ENCODE measurements at regions not wholly inside any gene's neighbourhood (a gene's known extent, or its start where the extent isn't known, plus 50 kb on each side); places are given as distances from the start of the nearest gene placed in this dataset.
"Not testable (repeated sequence)": the region's sequence is repeated elsewhere in the genome, so short reads cannot be mapped to it uniquely, and the experiment has no call there.

- peak in 1 of 2 donors; percentile 2 for DNase-seq (ENCODE audit: extremely low read depth in 1 of 2, low read depth in 1 of 2)
Observed at GRCh38 chrX:66110112-66110511, 53.9 kb upstream of the HEPH start.

GRCh38 chrX:66107860-66108259 lies 56.2 kb upstream of the HEPH start:
- not testable (repeated sequence) for DNase-seq (ENCODE audit: extremely low read depth in 1 of 2, low read depth in 1 of 2)

- DNase-seq (ENCODE audit: extremely low read depth in 1 of 2, low read depth in 1 of 2), result not testable (repeated sequence)
Observed at GRCh38 chrX:66102398-66102797, 61.6 kb upstream of the HEPH start.

- DNase-seq (ENCODE audit: extremely low read depth in 1 of 2, low read depth in 1 of 2), result no peak
Observed at GRCh38 chrX:66098162-66098561, 58.3 kb upstream of the VSIG4 start.

GRCh38 chrX:66096987-66097386 lies 57.1 kb upstream of the VSIG4 start:
- not testable (repeated sequence) for DNase-seq (ENCODE audit: extremely low read depth in 1 of 2, low read depth in 1 of 2)

GRCh38 chrX:66090004-66090403 lies 50.1 kb upstream of the VSIG4 start:
- DNase-seq (ENCODE audit: extremely low read depth in 1 of 2, low read depth in 1 of 2), result not testable (repeated sequence)
